OCI-LY7 (cell line): ENCODE measurements at regions not wholly inside any gene's neighbourhood (a gene's known extent, or its start where the extent isn't known, plus 50 kb on each side); places are given as distances from the start of the nearest gene placed in this dataset.

Source experiments
- BruUV-seq: library from RNA; stranded (reverse); fragments of 400-500 nt; replicated peaks from 2 replicates; lab custom pipeline; 2021; lab: Mats Ljungman, UMichigan
- CTCF ChIA-PET: fragments of 300-600 bp; sonication (Branson Sonifier 250); formaldehyde crosslinking; loops from one replicate; lab custom pipeline; 2022; ENCODE audit warnings: antibody characterized with exemption; ENCODE audit not compliant: unreplicated experiment; lab: Charles Lee
- POLR2A ChIA-PET: fragments of 300-600 bp; sonication (Branson Sonifier 250); formaldehyde crosslinking; loops from one replicate; lab custom pipeline; 2022; ENCODE audit warnings: antibody characterized with exemption; lab: Charles Lee
- DNase-seq: peaks from one replicate; pipeline ENCODE4 v3.0.0-alpha.2; 2015; ENCODE audit warnings: low spot score
- H2AFZ ChIP-seq: fragments of 200-600 bp; sonication (generic), shearing (Covaris generic); 2 replicates; pipeline ENCODE4 v1.6.1; 2014; ENCODE audit warnings: mild to moderate bottlenecking, antibody characterized with exemption, low read length, moderate library complexity
- H3K27ac ChIP-seq: fragments of 200-600 bp; sonication (generic); 2 replicates; pipeline ENCODE4 v1.5.1; 2014; ENCODE audit warnings: mixed run types, low read depth, mild to moderate bottlenecking, moderate library complexity, low read length, inconsistent platforms; ENCODE audit not compliant: poor library complexity, severe bottlenecking
- H3K36me3 ChIP-seq: fragments of 200-600 bp; sonication (generic); 2 replicates; pipeline ENCODE4 v1.6.1; 2014; ENCODE audit warnings: mild to moderate bottlenecking, antibody characterized with exemption, low read length, moderate library complexity, mixed read lengths; ENCODE audit not compliant: insufficient read depth
- H3K4me1 ChIP-seq: fragments of 200-600 bp; sonication (generic); 2 replicates; pipeline ENCODE4 v1.5.1; 2014; ENCODE audit warnings: mild to moderate bottlenecking, low read length; ENCODE audit not compliant: insufficient read depth, poor library complexity, severe bottlenecking
- H3K4me2 ChIP-seq: fragments of 200-600 bp; sonication (generic); 2 replicates; pipeline ENCODE4 v1.6.1; 2014; ENCODE audit warnings: mild to moderate bottlenecking, low read length
- H3K4me3 ChIP-seq: fragments of 200-600 bp; sonication (generic); 2 replicates; pipeline ENCODE4 v1.5.1; 2014; ENCODE audit warnings: mild to moderate bottlenecking, low read depth, low read length; ENCODE audit not compliant: poor library complexity, severe bottlenecking
- H3K79me2 ChIP-seq: fragments of 200-600 bp; sonication (generic); 2 replicates; pipeline ENCODE4 v1.6.1; 2016; ENCODE audit warnings: low read depth, mild to moderate bottlenecking, low read length, moderate library complexity, mixed read lengths; ENCODE audit not compliant: insufficient read depth
- H3K9me2 ChIP-seq: fragments of 200-600 bp; sonication (generic); 2 replicates; pipeline ENCODE4 v1.6.1; 2016; ENCODE audit warnings: mild to moderate bottlenecking, low read length, mixed read lengths; ENCODE audit not compliant: insufficient read depth
- H3K9me3 ChIP-seq: fragments of 200-600 bp; sonication (generic); 2 replicates; pipeline ENCODE4 v1.6.1; 2014; ENCODE audit warnings: mild to moderate bottlenecking, mixed run types, low read length, mixed read lengths
- H4K20me1 ChIP-seq: fragments of 200-600 bp; sonication (generic); 2 replicates; pipeline ENCODE4 v1.6.1; 2014; ENCODE audit warnings: mild to moderate bottlenecking, antibody characterized with exemption, low read length, moderate library complexity, mixed read lengths; ENCODE audit not compliant: insufficient read depth
- EZH2phosphoT487 ChIP-seq: fragments of 200-600 bp; sonication (generic); IDR thresholded peaks from 2 replicates; pipeline ENCODE4 v1.6.1; 2018; ENCODE audit warnings: low read depth, borderline replicate concordance, mild to moderate bottlenecking, mixed run types, antibody characterized with exemption, low read length, moderate library complexity, mixed read lengths
- intact Hi-C: fragments of 100-400 bp; cut with micrococcal nuclease; formaldehyde crosslinking; loops from one replicate; pipeline ENCODE4 v1.10.0; 2022; ENCODE audit not compliant: unreplicated experiment
- TF ChIP-seq, protein P1 (sequence below): fragments of 200-600 bp; sonication (generic); conservative IDR thresholded peaks from 2 replicates; pipeline ENCODE4 v1.5.1; 2014; ENCODE audit warnings: mild to moderate bottlenecking, antibody characterized with exemption, low read length, moderate library complexity, mixed read lengths

DNA sequence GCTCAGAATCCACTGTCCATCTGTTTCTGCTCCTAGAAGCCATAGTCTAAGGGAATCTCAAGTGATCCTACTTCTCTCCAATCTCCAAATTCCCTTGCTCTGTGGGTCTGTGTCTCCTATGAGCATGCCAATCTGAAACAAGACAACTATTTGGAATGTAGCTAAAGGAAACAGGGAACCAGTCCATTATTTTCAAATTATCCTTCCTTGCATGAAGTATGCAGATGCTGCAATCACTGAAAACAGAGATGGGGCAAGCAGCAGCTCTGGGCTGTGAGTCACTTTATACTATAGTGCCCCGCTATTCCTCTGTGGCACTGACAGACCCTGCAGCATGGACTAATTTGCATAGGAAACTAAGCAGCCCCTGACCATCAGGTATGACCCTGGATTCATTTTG, 76.9 kb upstream of the PRSS58 start:
- intact Hi-C loops: no loop called here
- CTCF ChIA-PET: no interaction called here

DNA sequence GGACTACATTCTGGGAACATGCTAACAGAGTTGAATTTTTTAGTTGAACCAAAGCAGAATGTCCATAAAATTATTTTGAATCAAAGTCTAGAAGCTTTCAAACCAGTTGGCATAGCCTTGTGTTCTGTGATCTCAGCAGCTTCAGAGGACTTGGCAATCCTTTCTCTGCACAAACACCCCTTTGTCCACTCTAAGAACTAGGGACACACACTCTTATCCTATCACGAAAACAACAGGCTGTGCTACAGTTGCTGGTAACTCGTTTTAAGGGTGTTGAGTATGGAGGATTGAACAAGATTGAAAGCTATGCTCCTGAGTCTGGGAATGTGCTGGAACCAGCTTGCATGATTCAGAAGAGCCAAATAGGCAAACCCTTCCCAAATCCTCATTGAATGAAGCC, 76.4 kb upstream of the PRSS58 start:
- Histone ChIP-seq H3K9me3 (no peaks in the 10 kb centered on the region), H4K20me1 (no peaks in the 10 kb centered on the region), H3K4me1 (no peaks in the 10 kb centered on the region), H3K79me2 (no peaks in the 10 kb centered on the region), H3K4me2 (no peak overlapping the region), H3K36me3 (no peaks in the 10 kb centered on the region), H3K9me2 (no peaks in the 10 kb centered on the region), H2AFZ (no peak overlapping the region), H3K4me3 (no peak overlapping the region), H3K27ac (no peak overlapping the region)
- intact Hi-C loops: no loop called here
- DNase-seq: no peak
- POLR2A ChIA-PET: interaction anchor here (1.1 kb wide), 1 partner anchor 8 kb away, joined by 4 read pairs; no protein-coding TSS in a partner anchor
- CTCF ChIA-PET: no interaction called here
- TF ChIP-seq EZH2phosphoT487: no peak
- TF ChIP-seq, protein P1, sequence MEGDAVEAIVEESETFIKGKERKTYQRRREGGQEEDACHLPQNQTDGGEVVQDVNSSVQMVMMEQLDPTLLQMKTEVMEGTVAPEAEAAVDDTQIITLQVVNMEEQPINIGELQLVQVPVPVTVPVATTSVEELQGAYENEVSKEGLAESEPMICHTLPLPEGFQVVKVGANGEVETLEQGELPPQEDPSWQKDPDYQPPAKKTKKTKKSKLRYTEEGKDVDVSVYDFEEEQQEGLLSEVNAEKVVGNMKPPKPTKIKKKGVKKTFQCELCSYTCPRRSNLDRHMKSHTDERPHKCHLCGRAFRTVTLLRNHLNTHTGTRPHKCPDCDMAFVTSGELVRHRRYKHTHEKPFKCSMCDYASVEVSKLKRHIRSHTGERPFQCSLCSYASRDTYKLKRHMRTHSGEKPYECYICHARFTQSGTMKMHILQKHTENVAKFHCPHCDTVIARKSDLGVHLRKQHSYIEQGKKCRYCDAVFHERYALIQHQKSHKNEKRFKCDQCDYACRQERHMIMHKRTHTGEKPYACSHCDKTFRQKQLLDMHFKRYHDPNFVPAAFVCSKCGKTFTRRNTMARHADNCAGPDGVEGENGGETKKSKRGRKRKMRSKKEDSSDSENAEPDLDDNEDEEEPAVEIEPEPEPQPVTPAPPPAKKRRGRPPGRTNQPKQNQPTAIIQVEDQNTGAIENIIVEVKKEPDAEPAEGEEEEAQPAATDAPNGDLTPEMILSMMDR: no peak
- no TSS peak for BruUV-seq

More for the DNA sequence above, 76.9 kb upstream of the PRSS58 start:
- no peaks in the 10 kb centered on the region for H3K9me2 ChIP-seq
- TF ChIP-seq EZH2phosphoT487: no peak
- TF ChIP-seq, protein P1: no peak
- no peak overlapping the region for H2AFZ ChIP-seq
- no peaks in the 10 kb centered on the region for H4K20me1 ChIP-seq
- no TSS peak for BruUV-seq
- POLR2A ChIA-PET: interaction anchor here (1.1 kb wide), 1 partner anchor 9 kb away, joined by 4 read pairs; no protein-coding TSS in a partner anchor
- DNase-seq: no peak
- H3K4me3 ChIP-seq: no peak overlapping the region
- no peaks in the 10 kb centered on the region for H3K79me2 ChIP-seq
- no peaks in the 10 kb centered on the region for H3K36me3 ChIP-seq
- H3K4me1 ChIP-seq: no peaks in the 10 kb centered on the region
- H3K27ac ChIP-seq: no peak overlapping the region
- H3K9me3 ChIP-seq: no peaks in the 10 kb centered on the region
- no peak overlapping the region for H3K4me2 ChIP-seq

DNA sequence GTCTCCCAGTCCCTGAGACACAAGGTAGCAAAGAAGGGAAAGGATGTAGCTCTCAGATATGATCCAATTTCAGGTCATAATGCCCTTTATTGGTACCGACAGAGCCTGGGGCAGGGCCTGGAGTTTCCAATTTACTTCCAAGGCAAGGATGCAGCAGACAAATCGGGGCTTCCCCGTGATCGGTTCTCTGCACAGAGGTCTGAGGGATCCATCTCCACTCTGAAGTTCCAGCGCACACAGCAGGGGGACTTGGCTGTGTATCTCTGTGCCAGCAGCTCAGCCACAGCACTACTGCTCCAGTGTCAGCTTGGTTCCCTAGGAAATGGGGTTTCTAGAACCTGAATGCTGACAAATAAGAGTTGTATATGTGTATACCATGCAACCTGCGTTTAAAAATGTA, 74.6 kb upstream of the PRSS58 start:
- BruUV-seq: no TSS peak
- intact Hi-C loops: no loop called here
- POLR2A ChIA-PET: no interaction called here

More for the DNA sequence above, 74.6 kb upstream of the PRSS58 start:
- no peak for DNase-seq
- no peak for TF ChIP-seq EZH2phosphoT487
- TF ChIP-seq, protein P1: no peak
- Histone ChIP-seq H3K79me2 (no peaks in the 10 kb centered on the region), H3K4me2 (no peak overlapping the region), H3K27ac (no peak overlapping the region), H3K4me3 (no peak overlapping the region), H3K9me2 (no peaks in the 10 kb centered on the region), H2AFZ (no peak overlapping the region), H3K36me3 (no peaks in the 10 kb centered on the region), H4K20me1 (no peaks in the 10 kb centered on the region), H3K9me3 (no peaks in the 10 kb centered on the region), H3K4me1 (peaks cover 17% of the 10 kb centered on the region)
- CTCF ChIA-PET: no interaction called here
